H1 (cell line): ENCODE measurements at regions not wholly inside any gene's neighbourhood (a gene's known extent, or its start where the extent isn't known, plus 50 kb on each side); places are given as distances from the start of the nearest gene placed in this dataset.
A peak's percentile ranks its signal among the peaks of the same experiment; 100 is the strongest.

Experiments used
- CTCF ChIA-PET: fragments of 300-600 bp; sonication (Branson Sonifier 250); formaldehyde crosslinking; loops from one replicate; lab custom pipeline; 2021; ENCODE audit not compliant: partially characterized antibody; lab: Charles Lee
- POLR2A ChIA-PET: fragments of 300-600 bp; sonication (Branson Sonifier 250); formaldehyde crosslinking; loops from one replicate; lab custom pipeline; 2021; ENCODE audit warnings: inconsistent platforms; ENCODE audit not compliant: partially characterized antibody; lab: Charles Lee
- DNase-seq, 2 experiments: peaks; one replicate each; pipeline versions ENCODE4 v3.0.0 to v3.0.0-alpha.2; 2010 to 2022; ENCODE audit warnings: low spot score in 2 of 2, low read depth in 1 of 2, mixed read lengths in 1 of 2
- FAIRE-seq: peaks from 2 replicates; lab custom pipeline; 2011; peaks lifted over from hg19 to GRCh38; lab: Jason Lieb, UNC
- H2AFZ ChIP-seq: 2 replicates; pipeline ENCODE4 v1.8.1; 2012; ENCODE audit warnings: low read length, inconsistent platforms
- H2AK5ac ChIP-seq: 2 replicates; pipeline ENCODE4 v1.6.1; 2013; ENCODE audit warnings: low read depth, low read length
- H2BK120ac ChIP-seq: replicated peaks from 2 replicates; pipeline ENCODE3; 2013; ENCODE audit warnings: low read depth, low read length, inconsistent platforms
- H2BK12ac ChIP-seq: 2 replicates; pipeline ENCODE4 v1.6.1; 2013; ENCODE audit warnings: low read depth, low read length
- H2BK15ac ChIP-seq: 2 replicates; pipeline ENCODE4 v1.6.1; 2013; ENCODE audit warnings: low read length
- H2BK20ac ChIP-seq: 2 replicates; pipeline ENCODE4 v1.6.1; 2013; ENCODE audit warnings: low read length
- H2BK5ac ChIP-seq: 2 replicates; pipeline ENCODE4 v1.6.1; 2013; ENCODE audit warnings: low read depth, low read length
- H3K14ac ChIP-seq: 2 replicates; pipeline ENCODE4 v1.6.1; 2013; ENCODE audit warnings: inconsistent platforms; ENCODE audit not compliant: insufficient read length
- H3K18ac ChIP-seq: 2 replicates; pipeline ENCODE4 v1.6.1; 2013; ENCODE audit warnings: low read length; ENCODE audit errors: extremely low read depth
- H3K23ac ChIP-seq: 2 replicates; pipeline ENCODE4 v1.6.1; 2013; ENCODE audit warnings: inconsistent platforms; ENCODE audit not compliant: insufficient read length
- H3K23me2 ChIP-seq: 2 replicates; pipeline ENCODE4 v1.6.1; 2013; ENCODE audit warnings: low read depth, low read length
- H3K27ac ChIP-seq: 2 replicates; pipeline ENCODE4 v1.6.1; 2011; ENCODE audit warnings: low read depth, low read length, inconsistent platforms
- H3K27me3 ChIP-seq, 4 experiments: replicated peaks in 1 of 4; 1 replicate in 1 of 4; 2 replicates in 3 of 4; pipeline versions ENCODE4 v1.6.1 to v1.8.1; 2011 to 2013; ENCODE audit warnings: low read length in 3 of 4, mild to moderate bottlenecking in 3 of 4, inconsistent platforms in 2 of 4, mixed read lengths in 2 of 4, moderate library complexity in 1 of 4; ENCODE audit not compliant: control insufficient read depth in 3 of 4, insufficient read depth in 3 of 4; ENCODE audit errors: extremely low read depth in 1 of 4
- H3K36me3 ChIP-seq, 4 experiments: 2 replicates each; pipeline versions ENCODE4 v1.6.1 to v1.8.1; 2011 to 2013; ENCODE audit warnings: mild to moderate bottlenecking in 4 of 4, low read length in 3 of 4, moderate library complexity in 2 of 4, control low read depth in 1 of 4, inconsistent platforms in 1 of 4; ENCODE audit not compliant: insufficient read depth in 4 of 4, control insufficient read depth in 2 of 4
- H3K4ac ChIP-seq: replicated peaks from 2 replicates; pipeline ENCODE3; 2013; ENCODE audit warnings: low read length, low read depth, mixed read lengths, inconsistent platforms; ENCODE audit not compliant: insufficient read length
- H3K4me1 ChIP-seq, 4 experiments: replicated peaks in 1 of 4; 1 replicate in 1 of 4; 2 replicates in 3 of 4; pipeline versions ENCODE4 v1.6.1 to v1.8.1; 2011 to 2013; ENCODE audit warnings: low read length in 3 of 4, inconsistent platforms in 2 of 4, mixed read lengths in 1 of 4; ENCODE audit not compliant: insufficient read depth in 4 of 4, control insufficient read depth in 3 of 4
- H3K4me2 ChIP-seq, 2 experiments: 2 replicates each; pipeline versions ENCODE4 v1.6.1 to v1.8.1; 2011 to 2013; ENCODE audit warnings: low read depth in 2 of 2, low read length in 2 of 2, control low read depth in 1 of 2, inconsistent platforms in 1 of 2, mild to moderate bottlenecking in 1 of 2; ENCODE audit not compliant: insufficient read depth in 1 of 2
- H3K4me3 ChIP-seq, 4 experiments: fragments of 200-600, 300-600 bp in 1 of 4; sonication (generic), shearing (Covaris generic), sonication (Bioruptor Twin) in 1 of 4; 2 replicates each; pipeline versions ENCODE4 v1.5.1 to v1.8.1; 2011 to 2016; ENCODE audit warnings: low read length in 4 of 4, low read depth in 3 of 4, control low read depth in 2 of 4, inconsistent platforms in 2 of 4, mild to moderate bottlenecking in 2 of 4, mixed read lengths in 1 of 4, moderate library complexity in 1 of 4; ENCODE audit not compliant: insufficient read depth in 2 of 4; ENCODE audit errors: extremely low read depth in 1 of 4
- H3K56ac ChIP-seq: replicated peaks from 2 replicates; pipeline ENCODE3; 2013; ENCODE audit warnings: low read depth, mild to moderate bottlenecking, mixed read lengths, low read length, inconsistent platforms; ENCODE audit not compliant: insufficient read length
- H3K79me1 ChIP-seq: 2 replicates; pipeline ENCODE4 v1.6.1; 2013; ENCODE audit warnings: low read depth, low read length, control low read depth
- H3K79me2 ChIP-seq, 2 experiments: 2 replicates each; pipeline versions ENCODE4 v1.6.1 to v1.8.1; 2012 to 2013; ENCODE audit warnings: low read length in 2 of 2, mild to moderate bottlenecking in 2 of 2, inconsistent platforms in 1 of 2; ENCODE audit not compliant: insufficient read depth in 2 of 2, control insufficient read depth in 1 of 2
- H3K9ac ChIP-seq, 4 experiments: replicated peaks in 1 of 4; 1 replicate in 1 of 4; 2 replicates in 3 of 4; pipeline versions ENCODE4 v1.6.1 to v1.8.1; 2011 to 2013; ENCODE audit warnings: low read depth in 3 of 4, low read length in 3 of 4, control low read depth in 2 of 4, mild to moderate bottlenecking in 2 of 4, moderate library complexity in 2 of 4, inconsistent platforms in 1 of 4; ENCODE audit errors: extremely low read depth in 1 of 4
- H3K9me3 ChIP-seq, 2 experiments: 2 replicates each; pipeline versions ENCODE4 v1.6.1 to v1.8.1; 2012 to 2013; ENCODE audit warnings: mild to moderate bottlenecking in 2 of 2, moderate library complexity in 2 of 2, control low read depth in 1 of 2, inconsistent platforms in 1 of 2, low read depth in 1 of 2, low read length in 1 of 2, mixed read lengths in 1 of 2; ENCODE audit not compliant: insufficient read depth in 2 of 2
- H4K20me1 ChIP-seq, 2 experiments: replicated peaks in 1 of 2; 2 replicates each; pipeline versions ENCODE3 to v1.8.1; 2011 to 2013; ENCODE audit warnings: inconsistent platforms in 2 of 2, low read length in 2 of 2, mild to moderate bottlenecking in 1 of 2; ENCODE audit not compliant: insufficient read depth in 2 of 2, control insufficient read depth in 1 of 2
- H4K5ac ChIP-seq: 2 replicates; pipeline ENCODE4 v1.6.1; 2013; ENCODE audit warnings: low read length, low read depth, mixed read lengths, inconsistent platforms; ENCODE audit not compliant: insufficient read length
- H4K8ac ChIP-seq: 2 replicates; pipeline ENCODE4 v1.8.0; 2013; ENCODE audit warnings: mild to moderate bottlenecking, moderate library complexity, low read length, inconsistent platforms; ENCODE audit not compliant: insufficient read depth; ENCODE audit errors: extremely low read depth
- H4K91ac ChIP-seq: replicated peaks from 2 replicates; pipeline ENCODE3; 2013; ENCODE audit warnings: low read length, mixed read lengths, inconsistent platforms; ENCODE audit not compliant: insufficient read length
- BCL11A ChIP-seq, 2 experiments: IDR thresholded peaks; one replicate each; pipeline ENCODE4 v1.6.1; 2011; ENCODE audit warnings: low read depth in 2 of 2, low read length in 2 of 2, mild to moderate bottlenecking in 2 of 2
- CHD2 ChIP-seq: IDR thresholded peaks from 2 replicates; pipeline ENCODE4 v1.6.1; 2012; ENCODE audit warnings: low read length, improper control_type of control experiment
- KDM1A ChIP-seq: fragments of 200-600, 300-600 bp; sonication (generic); IDR thresholded peaks from 2 replicates; pipeline ENCODE4 v1.7.1; 2016; ENCODE audit warnings: mild to moderate bottlenecking, low read length, borderline replicate concordance
- NANOG ChIP-seq: IDR thresholded peaks from 2 replicates; pipeline ENCODE4 v1.6.1; 2011; ENCODE audit warnings: low read length, low read depth, mild to moderate bottlenecking, inconsistent platforms; ENCODE audit not compliant: insufficient read depth, poor library complexity, severe bottlenecking
- POU5F1 ChIP-seq: IDR thresholded peaks from 2 replicates; pipeline ENCODE4 v1.6.1; 2011; ENCODE audit warnings: low read depth, mild to moderate bottlenecking, low read length, moderate library complexity
- RNF2 ChIP-seq: fragments of 200-900, 300-1000 bp; sonication (generic); IDR thresholded peaks from 2 replicates; pipeline ENCODE4 v1.7.1; 2016; ENCODE audit warnings: borderline replicate concordance, low read depth, mild to moderate bottlenecking, antibody characterized with exemption, low read length; ENCODE audit not compliant: poor library complexity, severe bottlenecking; ENCODE audit errors: missing control alignments
- TCF12 ChIP-seq: IDR thresholded peaks from 2 replicates; pipeline ENCODE4 v1.6.1; 2011; ENCODE audit warnings: low read depth, mild to moderate bottlenecking, low read length
- WGBS, 2 experiments: shearing (Covaris generic) in 1 of 2; methylation state at CpG; one replicate each; pipeline versions ENCODE4 v1.1.6 to v1.1.7; 2013 to 2015; ENCODE audit warnings: low lambda C conversion rate in 2 of 2, mixed read lengths in 2 of 2, inconsistent platforms in 1 of 2, low coverage in 1 of 2, missing lambda C conversion rate in 1 of 2; ENCODE audit not compliant: insufficient replicate concordance in 2 of 2, insufficient coverage in 1 of 2, insufficient read length in 1 of 2; ENCODE audit errors: extremely low coverage in 1 of 2, missing lambda C conversion rate in 1 of 2; 5-methylcytosine and 5-hydroxymethylcytosine counted together
- TF ChIP-seq, protein P1 (sequence below), 3 experiments: IDR thresholded peaks; 1 replicate in 2 of 3; 2 replicates in 1 of 3; pipeline versions ENCODE4 v1.5.1 to v1.6.1; 2011; ENCODE audit warnings: low read length in 3 of 3, mild to moderate bottlenecking in 3 of 3, inconsistent platforms in 2 of 3, low read depth in 1 of 3, moderate library complexity in 1 of 3; ENCODE audit not compliant: insufficient read depth in 1 of 3; ENCODE audit errors: control extremely low read depth in 1 of 3

DNA sequence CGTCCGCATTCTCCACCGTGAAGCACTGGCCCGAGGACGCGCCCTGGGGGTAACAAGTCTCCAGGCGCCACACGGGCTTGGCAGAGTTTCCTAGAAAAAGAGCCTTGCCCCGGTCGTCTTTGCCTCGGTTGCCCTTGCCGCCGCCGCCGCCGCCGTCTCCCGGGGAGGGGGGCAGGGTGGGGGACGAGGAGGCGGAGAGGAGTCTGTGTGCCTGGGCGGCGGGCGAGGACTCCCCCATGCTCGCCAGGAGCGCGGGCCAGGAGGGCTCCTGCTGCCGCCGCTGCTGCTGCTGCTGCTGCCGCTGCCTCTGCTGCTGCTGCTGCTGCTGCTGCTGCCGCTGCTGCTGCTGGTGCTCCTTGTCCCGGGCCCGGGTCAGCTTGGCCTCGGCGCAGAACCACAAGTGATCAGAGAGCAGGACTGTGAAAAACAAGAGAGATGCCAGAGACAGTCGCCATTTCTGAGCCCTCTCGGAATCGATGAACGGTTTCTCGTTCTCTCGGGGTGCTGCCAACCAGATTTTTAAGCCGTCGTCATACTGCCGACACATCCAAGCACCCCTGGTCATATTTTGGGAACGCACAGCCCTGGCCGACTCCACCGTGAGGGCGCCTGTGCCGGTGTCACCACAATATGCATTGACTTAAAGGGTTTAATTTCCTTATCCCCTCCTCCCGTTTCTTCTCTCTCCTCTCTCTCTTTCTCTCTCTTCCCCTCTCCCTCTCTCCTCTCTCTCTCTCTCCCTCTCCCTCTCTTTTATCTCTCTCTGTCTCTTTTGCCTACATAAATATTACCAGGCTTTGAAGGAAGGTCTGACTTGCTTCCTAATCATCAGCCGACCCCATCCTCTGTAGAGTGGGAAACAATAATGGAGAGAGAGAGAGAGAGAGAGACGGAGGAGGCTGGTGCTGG, 349.1 kb downstream of the LIG4 start:
- no peak overlapping the region for H4K91ac ChIP-seq
- FAIRE-seq (no peak), DNase-seq (peak in 1 of 2 experiments; percentile 65)
- H3K14ac ChIP-seq: no peak overlapping the region
- H3K79me1 ChIP-seq: no peaks in the 10 kb centered on the region
- H3K23ac ChIP-seq: no peak overlapping the region
- H2BK15ac ChIP-seq: no peak overlapping the region
- H2BK12ac ChIP-seq: no peak overlapping the region
- H2AK5ac ChIP-seq: no peak overlapping the region
- H3K4ac ChIP-seq: no peak overlapping the region
- no peak overlapping the region for H3K56ac ChIP-seq
- H2BK20ac ChIP-seq: no peak overlapping the region
- CTCF ChIA-PET: interaction anchor here (0.6 to 1.5 kb wide), 2 partner anchors 181 to 187 kb away, joined by 3 to 5 read pairs; no protein-coding TSS in a partner anchor
- H4K8ac ChIP-seq: peak overlapping the region; percentile 31; the same call in 1 of the 2 replicates
- H3K4me1 ChIP-seq: peaks cover 0 to 5% (median 0%) of the 10 kb centered on the region in 4 experiments; a peak in 4 of 7 replicates
- H3K18ac ChIP-seq: no peak overlapping the region
- H3K27ac ChIP-seq: no peak overlapping the region
- H2BK5ac ChIP-seq: no peak overlapping the region
- WGBS, 2 experiments: 1% methylated on average over 32 of the region's 51 CpGs; no CpG with 5 or more reads in 1 of the 2 experiments
- no peak overlapping the region for H2BK120ac ChIP-seq
- no peak overlapping the region for H4K5ac ChIP-seq
- H3K27me3 ChIP-seq: peaks cover 0 to 36% (median 20%) of the 10 kb centered on the region in 4 experiments; a peak in 6 of 7 replicates
- H3K9me3 ChIP-seq: no peaks in the 10 kb centered on the region
- H3K4me2 ChIP-seq: peak overlapping the region; percentile 90 to 98
- peaks cover 4 to 9% of the 10 kb centered on the region in 2 experiments for H4K20me1 ChIP-seq
- peaks cover 0 to 4% of the 10 kb centered on the region in 2 experiments; a peak in 2 of 4 replicates for H3K79me2 ChIP-seq
- H3K4me3 ChIP-seq: peak overlapping the region; percentile 73 to 85 (median 75)
- H3K36me3 ChIP-seq: no peaks in the 10 kb centered on the region
- POLR2A ChIA-PET: no interaction called here
- H3K23me2 ChIP-seq: peaks cover 18% of the 10 kb centered on the region
- H2AFZ ChIP-seq: peak overlapping the region; percentile 36; the same call in 1 of the 2 replicates
- peak overlapping the region in 2 of 4 experiments; percentile 2 to 22; a peak in 2 of 7 replicates for H3K9ac ChIP-seq
- TF ChIP-seq TCF12 (no peak), NANOG (no peak), CHD2 (no peak), KDM1A (no peak), POU5F1 (no peak), RNF2 (no peak), BCL11A (IDR thresholded peaks at IDR 0.05; ENCODE audit: low read depth in 2 of 2, low read length in 2 of 2) (no peak)
- TF ChIP-seq, protein P1, sequence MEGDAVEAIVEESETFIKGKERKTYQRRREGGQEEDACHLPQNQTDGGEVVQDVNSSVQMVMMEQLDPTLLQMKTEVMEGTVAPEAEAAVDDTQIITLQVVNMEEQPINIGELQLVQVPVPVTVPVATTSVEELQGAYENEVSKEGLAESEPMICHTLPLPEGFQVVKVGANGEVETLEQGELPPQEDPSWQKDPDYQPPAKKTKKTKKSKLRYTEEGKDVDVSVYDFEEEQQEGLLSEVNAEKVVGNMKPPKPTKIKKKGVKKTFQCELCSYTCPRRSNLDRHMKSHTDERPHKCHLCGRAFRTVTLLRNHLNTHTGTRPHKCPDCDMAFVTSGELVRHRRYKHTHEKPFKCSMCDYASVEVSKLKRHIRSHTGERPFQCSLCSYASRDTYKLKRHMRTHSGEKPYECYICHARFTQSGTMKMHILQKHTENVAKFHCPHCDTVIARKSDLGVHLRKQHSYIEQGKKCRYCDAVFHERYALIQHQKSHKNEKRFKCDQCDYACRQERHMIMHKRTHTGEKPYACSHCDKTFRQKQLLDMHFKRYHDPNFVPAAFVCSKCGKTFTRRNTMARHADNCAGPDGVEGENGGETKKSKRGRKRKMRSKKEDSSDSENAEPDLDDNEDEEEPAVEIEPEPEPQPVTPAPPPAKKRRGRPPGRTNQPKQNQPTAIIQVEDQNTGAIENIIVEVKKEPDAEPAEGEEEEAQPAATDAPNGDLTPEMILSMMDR (IDR thresholded peaks at IDR 0.05; ENCODE audit: control extremely low read depth in 1 of 3, insufficient read depth in 1 of 3, low read depth in 1 of 3, low read length in 3 of 3): no peak
